ENCODE measurements at regions not wholly inside any gene's neighbourhood (a gene's known extent, or its start where the extent isn't known, plus 50 kb on each side); places are given as distances from the start of the nearest gene placed in this dataset.
A peak's percentile ranks its signal among the peaks of the same experiment; 100 is the strongest.

DNA sequence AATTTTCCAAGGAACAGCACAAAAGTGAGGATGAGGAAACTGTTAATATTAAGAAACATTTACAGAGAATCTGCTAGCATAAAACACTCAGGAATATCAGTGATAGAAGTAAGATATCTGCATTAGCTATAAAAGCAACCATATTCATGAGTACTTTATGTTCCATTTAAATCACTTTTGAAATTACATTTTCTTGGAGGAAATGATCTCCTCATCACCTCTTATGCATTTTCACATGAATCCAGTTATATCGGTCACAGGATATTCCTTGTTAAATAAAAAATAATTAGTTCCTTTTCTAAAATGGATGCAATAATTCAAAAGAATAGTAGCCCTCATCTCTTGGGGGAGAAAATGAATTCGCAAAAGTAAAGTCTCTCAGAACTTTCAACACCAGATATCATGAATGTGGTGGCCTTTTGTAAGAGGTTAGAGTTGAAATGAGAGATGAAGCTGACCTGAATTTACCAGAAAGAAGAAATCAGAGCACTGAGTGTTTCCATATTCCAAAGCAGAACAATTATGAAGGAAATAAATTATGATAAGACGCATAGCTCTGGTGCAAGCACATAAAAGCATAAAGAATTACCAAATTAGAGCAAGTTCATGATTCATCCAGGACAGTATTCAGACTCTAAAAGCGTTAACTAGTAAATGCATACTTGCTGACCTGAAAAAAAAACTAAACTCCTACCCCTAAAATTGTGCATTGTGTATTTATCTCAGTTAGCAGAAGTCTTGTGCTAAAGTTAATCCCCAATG, 321.9 kb upstream of the CCDC54 start:
- no peak overlapping the region for H3K4me3 ChIP-seq (ENCODE audit: low read depth, low read length)
- no peak for DNase-seq (ENCODE audit: low read depth)
- TF ChIP-seq, protein P1, sequence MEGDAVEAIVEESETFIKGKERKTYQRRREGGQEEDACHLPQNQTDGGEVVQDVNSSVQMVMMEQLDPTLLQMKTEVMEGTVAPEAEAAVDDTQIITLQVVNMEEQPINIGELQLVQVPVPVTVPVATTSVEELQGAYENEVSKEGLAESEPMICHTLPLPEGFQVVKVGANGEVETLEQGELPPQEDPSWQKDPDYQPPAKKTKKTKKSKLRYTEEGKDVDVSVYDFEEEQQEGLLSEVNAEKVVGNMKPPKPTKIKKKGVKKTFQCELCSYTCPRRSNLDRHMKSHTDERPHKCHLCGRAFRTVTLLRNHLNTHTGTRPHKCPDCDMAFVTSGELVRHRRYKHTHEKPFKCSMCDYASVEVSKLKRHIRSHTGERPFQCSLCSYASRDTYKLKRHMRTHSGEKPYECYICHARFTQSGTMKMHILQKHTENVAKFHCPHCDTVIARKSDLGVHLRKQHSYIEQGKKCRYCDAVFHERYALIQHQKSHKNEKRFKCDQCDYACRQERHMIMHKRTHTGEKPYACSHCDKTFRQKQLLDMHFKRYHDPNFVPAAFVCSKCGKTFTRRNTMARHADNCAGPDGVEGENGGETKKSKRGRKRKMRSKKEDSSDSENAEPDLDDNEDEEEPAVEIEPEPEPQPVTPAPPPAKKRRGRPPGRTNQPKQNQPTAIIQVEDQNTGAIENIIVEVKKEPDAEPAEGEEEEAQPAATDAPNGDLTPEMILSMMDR (IDR thresholded peaks at IDR 0.05; ENCODE audit: insufficient read depth, low read length) = no peak

DNA sequence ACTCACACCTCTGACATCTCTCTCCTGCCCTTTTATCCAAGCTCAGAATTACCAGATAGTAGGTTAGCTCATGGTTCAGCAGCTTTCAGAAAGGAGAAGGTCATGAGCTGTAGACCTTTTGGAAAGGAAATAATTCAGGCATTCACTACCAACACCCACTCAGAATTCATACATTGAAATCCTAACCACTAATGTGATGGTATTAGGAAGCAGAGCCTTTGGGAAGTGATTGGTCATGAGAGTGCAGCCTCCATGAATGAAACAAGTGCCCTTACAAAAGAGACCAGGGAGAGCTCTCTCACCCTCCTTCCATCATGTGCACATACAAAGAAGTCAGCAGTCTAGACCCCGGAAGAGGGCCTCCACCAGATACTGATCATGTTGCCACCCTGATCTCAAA, 315.8 kb upstream of the CCDC54 start:
- DNase-seq (ENCODE audit: low read depth) = no peak

DNA sequence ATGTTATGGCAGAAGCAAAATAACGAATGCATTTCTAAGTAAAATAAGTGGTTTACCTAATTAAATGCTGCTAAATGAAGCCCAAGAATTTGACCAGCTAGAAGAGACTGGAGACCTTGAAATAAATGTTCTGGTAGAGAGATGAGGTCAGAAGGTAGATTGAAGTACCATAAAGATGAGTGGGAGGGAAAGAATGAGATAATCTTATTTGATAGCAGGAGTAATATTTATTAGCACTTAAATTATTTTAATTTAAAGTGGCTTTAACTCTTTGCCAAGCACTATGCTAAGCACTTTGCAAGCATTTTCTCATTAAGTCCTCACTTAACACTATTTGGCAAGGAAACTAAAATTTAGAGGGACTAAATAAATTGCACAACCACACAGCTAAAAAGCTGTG, 314.9 kb upstream of the CCDC54 start:
- no peak for DNase-seq (ENCODE audit: low read depth)
- TF ChIP-seq, protein P1 (IDR thresholded peaks at IDR 0.05; ENCODE audit: insufficient read depth, low read length) = no peak

More for the DNA sequence above, 315.8 kb upstream of the CCDC54 start:
- TF ChIP-seq, protein P1 (IDR thresholded peaks at IDR 0.05; ENCODE audit: insufficient read depth, low read length) = no peak
- H3K4me3 ChIP-seq (ENCODE audit: low read depth, low read length) = no peak overlapping the region

DNA sequence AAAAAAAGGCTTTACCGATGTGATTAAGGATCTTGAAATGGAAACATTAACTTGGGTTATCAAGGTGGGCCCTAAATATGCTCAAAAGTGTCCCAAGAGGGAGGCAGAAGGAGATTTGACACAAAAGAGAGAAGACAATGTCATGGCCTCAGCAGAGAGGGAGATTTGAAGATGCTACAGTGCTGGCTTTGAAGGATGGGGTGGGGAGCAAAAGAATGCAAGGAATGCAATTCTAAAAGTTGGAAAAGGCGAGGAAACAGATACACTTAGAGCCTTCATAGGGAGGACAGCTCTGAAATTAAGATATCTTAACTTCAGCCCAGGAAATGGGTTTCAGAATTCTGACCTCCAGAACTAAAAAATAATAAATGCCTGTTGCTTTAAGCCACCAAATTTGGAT, 314.5 kb upstream of the CCDC54 start:
- peak; percentile 7 for DNase-seq (ENCODE audit: low read depth)
- H3K4me3 ChIP-seq (ENCODE audit: low read depth, low read length) = no peak overlapping the region
- TF ChIP-seq, protein P1 (IDR thresholded peaks at IDR 0.05; ENCODE audit: insufficient read depth, low read length) = no peak

More for the DNA sequence above, 314.9 kb upstream of the CCDC54 start:
- H3K4me3 ChIP-seq (ENCODE audit: low read depth, low read length) = no peak overlapping the region

DNA sequence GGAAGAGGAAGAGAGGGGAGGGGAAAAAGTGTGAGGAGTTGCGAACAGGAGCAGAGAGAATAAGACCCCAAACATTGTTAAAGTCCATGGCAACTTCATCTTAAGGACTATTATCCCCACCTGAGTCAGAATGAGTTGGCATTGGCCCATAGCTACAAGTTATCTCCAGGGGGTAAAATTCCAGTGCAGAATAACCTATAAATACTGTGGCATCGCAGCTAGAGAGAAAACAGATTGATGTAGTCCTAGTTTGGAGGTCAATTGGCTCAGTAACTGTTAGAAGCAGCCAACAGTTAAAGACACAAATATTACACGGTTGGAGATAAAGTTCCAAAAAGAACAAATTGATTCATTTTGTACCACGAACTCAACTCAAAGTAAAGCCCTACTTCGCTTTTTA, 313.9 kb upstream of the CCDC54 start:
- peak; percentile 72 for DNase-seq (ENCODE audit: low read depth)
- no peak overlapping the region for H3K4me3 ChIP-seq (ENCODE audit: low read depth, low read length)
- TF ChIP-seq, protein P1 (IDR thresholded peaks at IDR 0.05; ENCODE audit: insufficient read depth, low read length) = no peak

DNA sequence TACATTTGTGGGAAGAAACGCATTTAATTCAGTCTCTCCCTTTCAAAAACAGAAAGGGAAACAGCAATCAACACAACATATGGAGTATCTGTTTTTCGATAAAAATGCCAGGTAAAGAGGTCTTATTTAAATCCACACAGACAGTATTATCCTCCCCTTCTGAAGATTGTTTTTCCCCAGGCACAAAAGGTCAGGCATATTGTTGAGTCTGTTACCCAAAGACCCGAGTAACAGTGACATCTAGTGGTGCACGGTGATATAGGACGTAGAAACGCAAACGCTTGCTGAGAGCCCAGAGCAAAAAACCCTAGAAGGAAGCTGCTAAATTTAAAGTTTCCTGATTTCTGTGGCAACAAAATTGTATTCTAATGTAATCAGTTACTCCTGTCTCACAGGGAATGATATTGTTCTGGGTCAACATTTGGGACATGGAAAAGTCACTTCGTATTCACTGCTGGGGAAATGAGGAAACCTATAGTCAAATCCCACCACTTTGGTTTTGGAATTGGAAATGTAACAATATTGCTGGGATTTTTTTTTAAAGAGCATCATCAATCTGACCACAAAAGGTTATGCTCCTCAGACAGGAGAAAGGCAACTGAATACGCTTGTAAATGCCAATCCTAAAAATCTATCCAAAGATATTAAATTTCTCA, 312.7 kb upstream of the CCDC54 start:
- TF ChIP-seq, protein P1 (IDR thresholded peaks at IDR 0.05; ENCODE audit: insufficient read depth, low read length) = peak; percentile 87
- DNase-seq (ENCODE audit: low read depth) = peak; percentile 91
- H3K4me3 ChIP-seq (ENCODE audit: low read depth, low read length) = no peak overlapping the region
